Naive B cell (primary cell): ENCODE measurements at regions not wholly inside any gene's neighbourhood (a gene's known extent, or its start where the extent isn't known, plus 50 kb on each side); places are given as distances from the start of the nearest gene placed in this dataset.
A peak's percentile ranks its signal among the peaks of the same experiment; 100 is the strongest.

ENCODE experiments used
- ATAC-seq, 2 donors: fragments of 150-1000 bp; cut with Tn5 transposase; 2 replicates each; pipeline ENCODE4 v1.10.0; 2021; ENCODE audit warnings: low read depth in 2 of 2, mild to moderate bottlenecking in 2 of 2, moderate library complexity in 2 of 2
- DNase-seq: peaks from one replicate; pipeline ENCODE4 v3.0.0; 2022
- H3K27ac Mint-ChIP-seq, 6 donors: one replicate each; pipeline ENCODE4 v1.8.0; 2020 to 2022; ENCODE audit warnings: mild to moderate bottlenecking in 6 of 6, mixed read lengths in 6 of 6, moderate library complexity in 5 of 6, inconsistent platforms in 2 of 6
- H3K27me3 Mint-ChIP-seq, 3 donors: one replicate each; pipeline ENCODE4 v1.8.0; 2021 to 2022; ENCODE audit warnings: mixed read lengths in 3 of 3, mild to moderate bottlenecking in 1 of 3
- H3K36me3 Mint-ChIP-seq, 2 donors: one replicate each; pipeline ENCODE4 v1.8.0; 2020 to 2022; ENCODE audit warnings: mixed read lengths in 2 of 2, inconsistent platforms in 1 of 2, mild to moderate bottlenecking in 1 of 2
- H3K4me1 Mint-ChIP-seq, 3 donors: one replicate each; pipeline ENCODE4 v1.8.0; 2020 to 2022; ENCODE audit warnings: mixed read lengths in 3 of 3, inconsistent platforms in 1 of 3, mild to moderate bottlenecking in 1 of 3, moderate library complexity in 1 of 3
- H3K4me3 Mint-ChIP-seq, 8 donors: one replicate each; pipeline ENCODE4 v1.8.0; 2020 to 2022; ENCODE audit warnings: mild to moderate bottlenecking in 8 of 8, mixed read lengths in 8 of 8, moderate library complexity in 8 of 8, inconsistent platforms in 2 of 8
- H3K9me3 Mint-ChIP-seq, 7 donors: one replicate each; pipeline ENCODE4 v1.8.0; 2020 to 2022; ENCODE audit warnings: mixed read lengths in 7 of 7, mild to moderate bottlenecking in 5 of 7, inconsistent platforms in 2 of 7, moderate library complexity in 1 of 7

DNA sequence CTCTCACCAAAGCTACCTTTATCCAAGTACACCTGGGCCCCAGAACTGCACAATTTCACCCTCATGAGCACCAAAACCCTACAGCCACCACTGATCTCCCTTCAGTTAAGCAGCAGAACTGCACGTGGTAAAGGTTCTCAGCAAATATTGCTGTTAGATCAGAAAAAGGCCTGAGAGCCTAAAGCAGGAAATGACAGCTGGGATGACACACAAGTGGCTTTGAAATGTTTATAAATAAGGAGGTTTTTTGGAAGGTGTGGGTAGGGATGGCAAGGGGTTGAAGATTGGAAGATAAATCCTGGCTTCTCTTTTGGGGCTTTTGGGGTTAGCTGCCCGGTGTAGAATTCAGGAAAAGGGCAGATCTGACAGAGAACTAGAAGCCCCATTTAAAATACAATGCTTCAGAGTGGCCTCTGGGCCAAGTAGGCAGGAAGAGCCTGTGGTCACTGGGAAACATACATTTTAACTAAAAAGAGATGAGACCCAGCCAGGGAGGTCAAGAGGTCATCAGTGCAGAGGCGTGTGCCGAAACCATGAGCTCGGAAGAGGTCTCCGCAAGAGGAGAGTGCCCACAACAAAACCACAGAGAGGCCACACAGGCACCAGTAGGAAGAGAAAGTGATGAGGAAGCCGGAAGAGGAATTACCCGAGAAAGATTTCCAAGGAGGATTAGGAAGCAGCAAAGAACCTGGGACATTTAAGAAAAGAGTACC lies 916.5 kb downstream of the NLGN4Y start:
- Mint-ChIP-seq H3K9me3 (peaks cover 0 to 4% (median 0%) of the 10 kb centered on the region in 7 donors), H3K4me3 (no peak overlapping the region), H3K27ac (no peak overlapping the region), H3K36me3 (no peaks in the 10 kb centered on the region), H3K4me1 (no peaks in the 10 kb centered on the region), H3K27me3 (no peaks in the 10 kb centered on the region)
- DNase-seq = no peak
- no peak for ATAC-seq

DNA sequence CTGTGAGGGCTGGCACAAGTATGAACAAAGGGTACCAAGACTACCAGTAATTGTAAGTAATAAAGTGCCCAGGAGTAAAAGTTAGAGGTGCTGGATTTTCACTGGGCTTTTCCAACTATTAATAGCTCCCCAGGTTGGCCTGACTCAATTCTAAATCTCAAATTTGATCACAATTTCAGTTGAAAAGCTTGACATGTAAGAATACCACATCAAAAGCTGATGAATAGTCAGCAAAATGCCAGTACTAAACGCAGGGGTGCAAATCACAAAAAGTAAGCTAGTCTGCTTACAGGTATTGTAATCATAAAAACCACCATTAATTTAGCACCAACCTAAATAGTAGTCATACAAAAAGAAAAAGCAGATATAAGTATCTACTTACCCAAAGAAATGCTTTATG lies 917.5 kb downstream of the NLGN4Y start:
- ATAC-seq (no peak), DNase-seq (no peak)
- Mint-ChIP-seq H3K4me3 (no peak overlapping the region), H3K9me3 (peaks cover 0 to 4% (median 0%) of the 10 kb centered on the region in 7 donors), H3K36me3 (no peaks in the 10 kb centered on the region), H3K27ac (no peak overlapping the region), H3K4me1 (no peaks in the 10 kb centered on the region), H3K27me3 (no peaks in the 10 kb centered on the region)

DNA sequence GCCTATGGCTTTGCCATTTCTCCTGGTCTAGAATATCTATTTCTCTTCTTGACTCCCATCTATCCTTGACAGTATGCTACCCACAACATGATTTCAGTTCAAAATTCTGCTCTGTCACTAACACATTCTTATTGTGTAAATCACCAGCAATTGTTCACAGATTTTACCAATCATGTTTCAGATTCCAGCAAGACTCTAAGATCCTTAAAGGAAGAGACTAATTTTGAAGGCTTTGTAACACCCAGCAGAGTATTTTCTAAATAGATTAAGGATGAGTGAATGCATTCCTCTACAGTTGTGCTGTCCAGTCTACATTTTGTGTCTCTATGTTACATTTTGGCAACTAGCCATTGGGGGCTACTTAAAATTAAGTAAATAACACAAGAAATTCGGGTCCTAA lies 921.5 kb downstream of the NLGN4Y start:
- H3K4me3 Mint-ChIP-seq = no peak overlapping the region
- H3K27ac Mint-ChIP-seq = no peak overlapping the region
- DNase-seq (no peak), ATAC-seq (no peak)
- H3K4me1 Mint-ChIP-seq = no peaks in the 10 kb centered on the region
- H3K27me3 Mint-ChIP-seq = no peaks in the 10 kb centered on the region
- H3K9me3 Mint-ChIP-seq = peaks cover 0 to 3% (median 0%) of the 10 kb centered on the region in 7 donors
- H3K36me3 Mint-ChIP-seq = no peaks in the 10 kb centered on the region

DNA sequence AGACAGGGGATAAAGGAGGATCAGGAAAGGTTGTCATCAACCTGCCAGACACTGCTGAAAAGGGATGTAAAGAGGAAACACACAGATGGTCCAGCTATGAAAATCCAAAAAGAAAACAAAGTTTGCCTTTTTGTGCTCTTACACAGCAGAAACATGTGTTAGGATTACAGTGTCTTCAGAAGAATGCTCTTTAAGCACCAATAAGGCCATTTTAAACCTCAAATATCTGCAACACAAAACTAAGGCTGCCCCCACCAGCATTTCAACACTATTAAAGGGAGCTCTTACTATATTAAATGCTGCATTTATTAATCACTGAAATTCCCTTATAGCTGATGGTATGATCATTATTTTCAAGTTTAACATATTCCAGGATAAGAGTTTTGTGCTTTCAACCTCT lies 922.5 kb downstream of the NLGN4Y start:
- H3K4me3 Mint-ChIP-seq = no peak overlapping the region
- no peaks in the 10 kb centered on the region for H3K27me3 Mint-ChIP-seq
- no peaks in the 10 kb centered on the region for H3K9me3 Mint-ChIP-seq
- DNase-seq (no peak), ATAC-seq (no peak)
- H3K27ac Mint-ChIP-seq = no peak overlapping the region
- H3K36me3 Mint-ChIP-seq = no peaks in the 10 kb centered on the region
- H3K4me1 Mint-ChIP-seq = no peaks in the 10 kb centered on the region

DNA sequence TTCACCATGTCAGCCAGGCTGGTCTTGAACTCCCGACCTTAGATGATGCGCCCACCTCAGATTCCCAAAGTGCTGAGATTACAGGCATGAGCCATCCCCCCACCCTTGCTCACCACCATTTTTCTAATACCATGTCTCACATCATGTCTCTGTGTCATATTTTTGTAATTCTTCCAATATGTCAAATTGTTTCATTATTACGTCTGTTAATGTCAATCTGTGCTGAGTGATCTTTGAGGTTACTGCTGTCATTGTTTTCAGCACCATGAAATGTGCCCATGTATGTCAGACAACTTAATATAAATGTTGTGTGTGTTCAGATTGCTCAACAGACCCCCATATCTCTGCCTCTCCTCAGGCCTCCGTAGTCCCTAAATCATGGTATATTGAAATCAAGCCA lies 923.6 kb downstream of the NLGN4Y start:
- Mint-ChIP-seq H3K4me3 (no peak overlapping the region), H3K9me3 (no peaks in the 10 kb centered on the region), H3K27me3 (no peaks in the 10 kb centered on the region), H3K4me1 (no peaks in the 10 kb centered on the region), H3K27ac (no peak overlapping the region), H3K36me3 (no peaks in the 10 kb centered on the region)
- ATAC-seq = no peak
- DNase-seq = no peak

DNA sequence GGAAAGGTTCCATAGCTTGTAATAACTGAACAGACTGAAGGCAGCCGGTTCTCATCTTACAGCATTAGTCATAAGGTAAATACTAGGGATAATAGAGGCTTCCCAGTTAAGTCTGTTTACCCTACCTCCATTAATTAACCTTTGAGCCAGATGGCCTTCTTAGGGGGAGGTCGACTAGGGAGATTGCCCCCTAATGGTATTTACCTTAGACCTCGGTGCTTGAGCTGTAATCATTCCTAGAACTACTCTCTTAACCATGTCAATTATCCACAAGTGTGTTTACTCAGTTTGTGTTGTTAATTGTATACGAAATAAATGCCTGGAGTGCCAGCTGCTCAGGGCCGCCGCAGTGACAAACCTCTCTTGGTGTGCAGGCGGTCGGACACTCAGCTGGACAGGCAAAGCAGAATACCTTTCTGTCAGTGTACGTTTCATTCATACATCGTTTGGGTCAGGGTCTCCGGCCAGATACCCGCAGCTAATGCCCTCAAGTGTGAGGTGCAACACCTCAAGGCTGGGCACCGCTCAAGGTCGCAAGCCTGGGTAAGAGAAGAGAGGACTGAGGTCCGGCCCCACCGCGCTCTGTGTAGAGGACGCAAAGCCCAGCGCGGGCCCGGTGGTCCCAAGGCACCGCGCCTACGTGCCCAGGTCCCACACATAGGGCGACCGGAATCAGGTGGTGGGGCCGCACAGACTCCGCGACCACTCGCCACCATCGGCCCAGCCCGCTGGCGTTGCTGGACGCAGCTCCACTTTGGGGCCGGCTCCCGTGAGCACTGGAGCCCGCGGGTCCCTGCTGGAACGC lies 931.0 kb downstream of the NLGN4Y start:
- Mint-ChIP-seq H3K4me3 (no peak overlapping the region), H3K27ac (no peak overlapping the region)
- no peak for ATAC-seq

DNA sequence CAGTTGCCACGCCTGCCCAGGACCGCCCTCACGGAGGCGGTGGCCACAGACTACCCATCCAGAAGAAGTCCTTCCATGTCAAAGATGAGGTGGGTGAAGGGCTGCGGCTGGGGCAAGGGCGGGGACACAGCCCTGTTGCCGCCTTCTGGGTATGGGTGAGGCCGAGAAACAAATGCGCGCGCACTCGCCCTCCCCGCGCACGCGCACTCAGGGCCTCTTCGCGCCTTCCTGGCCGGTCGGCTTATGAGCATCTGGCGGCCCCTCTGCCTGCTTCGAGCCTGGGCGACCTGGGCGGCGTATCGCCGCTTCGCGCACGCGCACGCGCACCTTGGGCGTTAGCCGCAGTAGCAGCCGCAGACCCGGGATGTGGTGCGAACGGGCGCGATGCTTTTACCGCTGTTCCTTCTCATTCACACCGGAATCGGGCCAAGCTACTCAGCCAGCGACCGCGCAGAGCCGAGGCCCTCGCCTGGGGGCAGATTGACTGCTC lies 931.7 kb downstream of the NLGN4Y start:
- H3K9me3 Mint-ChIP-seq = no peaks in the 10 kb centered on the region
- no peaks in the 10 kb centered on the region for H3K36me3 Mint-ChIP-seq
- H3K4me3 Mint-ChIP-seq = peak overlapping the region in 1 of 8 donors; percentile 26
- ATAC-seq (peak in 1 of 2 donors; percentile 79), DNase-seq (no peak)
- H3K4me1 Mint-ChIP-seq = no peaks in the 10 kb centered on the region
- H3K27me3 Mint-ChIP-seq = no peaks in the 10 kb centered on the region
- no peak overlapping the region for H3K27ac Mint-ChIP-seq

More for the DNA sequence above, 931.0 kb downstream of the NLGN4Y start:
- Mint-ChIP-seq H3K27me3 (no peaks in the 10 kb centered on the region), H3K36me3 (no peaks in the 10 kb centered on the region), H3K4me1 (no peaks in the 10 kb centered on the region), H3K9me3 (no peaks in the 10 kb centered on the region)
- DNase-seq = no peak

DNA sequence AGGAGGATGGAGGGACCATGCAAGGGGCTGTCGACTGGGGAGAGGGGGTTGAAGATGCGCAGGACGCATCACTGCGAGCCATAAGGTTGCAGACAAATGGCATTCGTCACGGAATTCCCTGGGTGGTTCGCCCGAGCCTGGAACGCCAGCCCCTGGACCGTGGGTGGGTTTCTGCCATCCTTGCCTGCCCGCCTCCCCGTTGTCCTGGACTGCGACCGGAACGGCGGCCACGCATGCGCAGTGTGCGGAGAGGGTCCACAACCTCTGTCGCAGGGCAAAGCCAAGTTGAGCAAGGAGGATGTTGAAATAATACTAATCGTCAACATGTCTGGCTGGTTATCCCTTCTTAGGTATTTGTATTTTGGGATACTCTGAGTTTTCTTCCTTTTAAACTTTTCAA lies 932.2 kb downstream of the NLGN4Y start:
- ATAC-seq (no peak), DNase-seq (no peak)
- Mint-ChIP-seq H3K27me3 (no peaks in the 10 kb centered on the region), H3K4me1 (no peaks in the 10 kb centered on the region), H3K9me3 (no peaks in the 10 kb centered on the region), H3K4me3 (peak overlapping the region in 1 of 8 donors; percentile 26), H3K36me3 (no peaks in the 10 kb centered on the region), H3K27ac (no peak overlapping the region)

DNA sequence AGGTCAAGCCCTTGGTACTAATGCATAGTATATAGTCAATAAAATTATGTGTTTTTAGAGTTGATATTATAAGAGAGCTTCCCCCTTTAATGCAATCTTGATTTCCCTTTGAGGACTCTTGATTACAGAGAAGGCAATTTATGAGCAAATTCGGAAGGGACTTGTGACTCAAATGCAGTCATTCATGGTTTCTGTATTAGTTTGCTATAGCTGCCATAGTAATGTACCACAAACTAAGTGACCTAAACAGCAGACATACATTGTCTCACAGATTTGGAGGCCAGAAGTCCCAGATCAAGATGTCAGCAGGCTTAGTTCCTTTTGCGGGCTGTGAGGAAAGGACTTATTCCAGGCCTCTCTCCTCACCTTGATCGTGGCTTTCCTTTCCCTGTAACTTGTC lies 933.4 kb downstream of the NLGN4Y start:
- DNase-seq (no peak), ATAC-seq (no peak)
- no peak overlapping the region for H3K27ac Mint-ChIP-seq
- no peak overlapping the region for H3K4me3 Mint-ChIP-seq
- H3K36me3 Mint-ChIP-seq = no peaks in the 10 kb centered on the region
- no peaks in the 10 kb centered on the region for H3K27me3 Mint-ChIP-seq
- H3K4me1 Mint-ChIP-seq = no peaks in the 10 kb centered on the region
- no peaks in the 10 kb centered on the region for H3K9me3 Mint-ChIP-seq

DNA sequence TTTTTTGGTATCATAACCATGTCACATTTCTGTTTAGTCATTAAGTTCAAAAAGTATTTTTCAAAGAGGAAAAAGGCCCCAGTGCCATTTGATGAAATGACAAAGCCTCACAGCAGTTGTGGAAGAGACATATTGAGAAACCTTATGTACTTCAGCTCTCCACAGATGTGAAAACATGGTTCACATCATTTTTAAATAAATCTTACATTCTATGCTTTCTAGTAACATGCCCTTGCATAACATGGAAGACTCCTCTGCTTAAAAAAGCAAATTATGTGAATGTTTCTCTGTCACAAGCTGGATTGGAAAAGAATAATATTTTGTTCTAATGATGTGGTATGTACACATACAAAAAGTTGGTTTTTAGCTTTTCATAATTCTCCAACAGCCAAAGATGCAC lies 934.1 kb downstream of the NLGN4Y start:
- Mint-ChIP-seq H3K9me3 (no peaks in the 10 kb centered on the region), H3K36me3 (no peaks in the 10 kb centered on the region), H3K27ac (no peak overlapping the region), H3K4me1 (no peaks in the 10 kb centered on the region), H3K27me3 (no peaks in the 10 kb centered on the region), H3K4me3 (no peak overlapping the region)
- ATAC-seq (no peak), DNase-seq (no peak)

DNA sequence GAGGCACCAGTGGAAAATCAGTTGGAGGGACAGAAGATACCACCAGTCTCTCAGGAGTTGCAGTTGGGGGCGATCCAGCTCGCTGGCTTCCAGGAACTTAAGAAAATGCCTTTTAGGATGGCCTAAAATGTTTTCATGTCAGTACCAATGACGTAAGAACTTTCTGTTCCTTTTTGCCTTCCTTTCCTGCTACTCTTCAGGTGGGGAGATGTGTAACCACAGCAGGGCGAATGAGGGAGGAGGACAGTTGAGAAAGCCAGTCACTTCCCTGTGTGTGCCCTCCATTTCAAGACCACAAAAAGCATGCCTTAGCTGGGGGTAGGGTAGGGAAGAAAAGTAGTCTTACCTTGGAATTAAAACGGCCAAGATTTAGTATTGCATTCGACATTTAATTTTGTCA lies 941.6 kb downstream of the NLGN4Y start:
- no peaks in the 10 kb centered on the region for H3K4me1 Mint-ChIP-seq
- no peak overlapping the region for H3K27ac Mint-ChIP-seq
- no peaks in the 10 kb centered on the region for H3K9me3 Mint-ChIP-seq
- DNase-seq (no peak), ATAC-seq (no peak)
- no peaks in the 10 kb centered on the region for H3K27me3 Mint-ChIP-seq
- no peaks in the 10 kb centered on the region for H3K36me3 Mint-ChIP-seq
- H3K4me3 Mint-ChIP-seq = no peak overlapping the region

DNA sequence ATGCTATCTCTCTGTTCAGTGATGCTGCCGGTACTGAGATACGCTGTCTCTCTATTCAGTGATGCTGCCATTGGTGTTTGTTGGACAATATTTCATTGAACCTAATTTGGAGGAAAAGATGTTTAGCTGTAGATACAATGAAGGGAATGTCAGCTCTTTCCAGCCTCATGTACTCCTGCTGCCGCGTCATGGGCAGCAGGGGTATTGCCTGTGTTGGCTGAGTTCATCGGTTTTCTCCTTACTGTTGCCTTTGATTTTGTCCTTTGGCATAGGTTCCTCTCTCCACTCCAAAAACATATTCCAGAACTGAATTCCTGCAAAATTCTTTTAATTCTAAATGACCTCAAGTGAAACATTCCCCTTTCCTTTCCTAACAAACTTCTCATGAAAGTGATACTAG lies 942.6 kb downstream of the NLGN4Y start:
- no peak overlapping the region for H3K4me3 Mint-ChIP-seq
- no peaks in the 10 kb centered on the region for H3K9me3 Mint-ChIP-seq
- no peaks in the 10 kb centered on the region for H3K36me3 Mint-ChIP-seq
- no peaks in the 10 kb centered on the region for H3K4me1 Mint-ChIP-seq
- DNase-seq (no peak), ATAC-seq (no peak)
- no peaks in the 10 kb centered on the region for H3K27me3 Mint-ChIP-seq
- no peak overlapping the region for H3K27ac Mint-ChIP-seq

DNA sequence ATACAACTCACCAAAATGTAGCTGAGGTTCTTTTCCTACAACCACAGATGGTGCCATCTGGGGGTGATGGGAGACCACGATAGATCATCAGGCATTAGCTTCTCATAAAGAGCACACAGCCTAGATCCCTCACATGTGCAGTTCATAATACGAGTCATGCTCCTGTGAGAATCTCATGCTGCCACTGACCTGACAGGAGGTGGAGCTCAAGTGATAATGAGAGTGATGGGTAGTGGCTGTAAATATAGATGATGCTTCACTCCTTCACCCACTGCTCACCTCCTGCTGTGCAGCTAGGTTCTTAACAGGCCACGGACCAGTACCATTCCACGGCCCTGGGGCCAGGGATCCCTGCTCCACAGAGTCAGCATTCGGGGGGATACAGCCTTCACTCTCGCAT lies 943.8 kb downstream of the NLGN4Y start:
- no peaks in the 10 kb centered on the region for H3K27me3 Mint-ChIP-seq
- no peak overlapping the region for H3K27ac Mint-ChIP-seq
- no peak for DNase-seq
- no peaks in the 10 kb centered on the region for H3K4me1 Mint-ChIP-seq
- H3K9me3 Mint-ChIP-seq = no peaks in the 10 kb centered on the region
- no peak overlapping the region for H3K4me3 Mint-ChIP-seq
- no peak for ATAC-seq
- no peaks in the 10 kb centered on the region for H3K36me3 Mint-ChIP-seq

DNA sequence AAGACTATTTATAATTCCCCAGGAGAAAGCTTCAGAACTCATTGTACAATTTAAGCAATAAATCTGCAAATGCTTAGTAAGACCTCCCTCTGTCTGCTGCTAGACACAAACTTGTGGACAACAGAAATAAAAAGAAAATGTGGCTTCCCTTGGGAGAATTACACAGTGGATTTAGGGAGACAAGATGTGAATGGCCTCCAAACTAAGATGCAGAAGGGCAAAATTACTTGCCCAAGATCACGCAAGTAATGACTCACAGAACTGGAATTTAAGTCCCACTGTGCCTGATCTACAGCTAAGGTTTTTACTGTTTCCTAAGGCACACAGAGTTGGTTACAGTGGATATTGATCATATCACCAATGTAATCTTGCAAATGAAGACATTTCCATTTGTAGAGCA lies 947.0 kb downstream of the NLGN4Y start:
- Mint-ChIP-seq H3K36me3 (no peaks in the 10 kb centered on the region), H3K4me3 (no peak overlapping the region), H3K27me3 (no peaks in the 10 kb centered on the region), H3K4me1 (no peaks in the 10 kb centered on the region), H3K9me3 (no peaks in the 10 kb centered on the region), H3K27ac (no peak overlapping the region)
- ATAC-seq (no peak), DNase-seq (no peak)
